MM.1S (cell line): ENCODE measurements at regions not wholly inside any gene's neighbourhood (a gene's known extent, or its start where the extent isn't known, plus 50 kb on each side); places are given as distances from the start of the nearest gene placed in this dataset.

Source experiments
- DNase-seq: peaks from one replicate; pipeline ENCODE4 v3.0.0-alpha.2; 2015
- H2AFZ ChIP-seq: fragments of 300-600 bp; sonication (generic); 2 replicates; pipeline ENCODE4 v1.6.0; 2016; ENCODE audit warnings: antibody characterized with exemption, low read length
- H3F3A ChIP-seq: fragments of 300-600 bp; sonication (generic); 2 replicates; pipeline ENCODE4 v1.6.1; 2016; ENCODE audit warnings: mild to moderate bottlenecking, antibody characterized with exemption, low read length, moderate library complexity, mixed read lengths; ENCODE audit not compliant: insufficient read depth
- H3K27ac ChIP-seq: fragments of 300-600 bp; sonication (generic); 2 replicates; pipeline ENCODE4 v1.5.1; 2016; ENCODE audit warnings: mild to moderate bottlenecking, low read length
- H3K27me3 ChIP-seq: fragments of 300-600 bp; sonication (generic); replicated peaks from 2 replicates; pipeline ENCODE4 v1.6.0; 2016; ENCODE audit warnings: low read length; ENCODE audit not compliant: insufficient read depth
- H3K36me3 ChIP-seq: fragments of 300-600 bp; sonication (generic); replicated peaks from 2 replicates; pipeline ENCODE4 v1.6.1; 2016; ENCODE audit warnings: mild to moderate bottlenecking, low read length, mixed read lengths; ENCODE audit not compliant: insufficient read depth
- H3K4me1 ChIP-seq: fragments of 300-600 bp; sonication (generic); 2 replicates; pipeline ENCODE4 v1.6.1; 2016; ENCODE audit warnings: low read length, mixed read lengths
- H3K4me2 ChIP-seq: fragments of 300-600 bp; sonication (generic); 2 replicates; pipeline ENCODE4 v1.6.0; 2016; ENCODE audit warnings: low read depth, low read length
- H3K4me3 ChIP-seq: fragments of 300-600 bp; sonication (generic); 2 replicates; pipeline ENCODE4 v1.5.1; 2016; ENCODE audit warnings: low read length, mixed read lengths
- H3K79me2 ChIP-seq: fragments of 300-600 bp; sonication (generic); 2 replicates; pipeline ENCODE4 v1.6.1; 2016; ENCODE audit warnings: mixed run types, low read length, mixed read lengths
- H3K9ac ChIP-seq: fragments of 300-600 bp; sonication (generic); 2 replicates; pipeline ENCODE4 v1.6.1; 2016; ENCODE audit warnings: low read length, mixed read lengths
- H3K9me2 ChIP-seq: fragments of 300-600 bp; sonication (generic); replicated peaks from 2 replicates; pipeline ENCODE4 v1.6.1; 2016; ENCODE audit warnings: mild to moderate bottlenecking, low read length, mixed read lengths; ENCODE audit not compliant: insufficient read depth
- H3K9me3 ChIP-seq: fragments of 300-600 bp; sonication (generic); replicated peaks from 2 replicates; pipeline ENCODE4 v1.6.1; 2016; ENCODE audit warnings: mild to moderate bottlenecking, low read length, mixed read lengths; ENCODE audit not compliant: insufficient read depth
- H4K20me1 ChIP-seq: fragments of 300-600 bp; sonication (generic); 2 replicates; pipeline ENCODE4 v1.6.1; 2016; ENCODE audit warnings: mild to moderate bottlenecking, low read length, moderate library complexity, mixed read lengths; ENCODE audit not compliant: insufficient read depth
- CTCF ChIP-seq: fragments of 300-600 bp; sonication (generic); IDR thresholded peaks from 2 replicates; pipeline ENCODE4 v1.5.1; 2016; ENCODE audit warnings: antibody characterized with exemption, low read length, mixed read lengths
- EZH2 ChIP-seq: fragments of 300-600 bp; sonication (generic); optimal IDR thresholded peaks from 2 replicates; pipeline ENCODE3; 2017; ENCODE audit warnings: low read depth, mild to moderate bottlenecking, antibody characterized with exemption, low read length, mixed read lengths
- EZH2phosphoT487 ChIP-seq: fragments of 300-600 bp; sonication (generic); IDR thresholded peaks from 2 replicates; pipeline ENCODE4 v1.6.1; 2018; ENCODE audit warnings: antibody characterized with exemption, low read length

GRCh38 chr2:37590119-37590571 lies 81.3 kb downstream of the CDC42EP3 start:
- Histone ChIP-seq H3K4me3 (no peak overlapping the region), H4K20me1 (no peaks in the 10 kb centered on the region), H3K27me3 (no peaks in the 10 kb centered on the region), H2AFZ (no peak overlapping the region), H3K4me2 (no peak overlapping the region), H3K9me3 (no peaks in the 10 kb centered on the region), H3K9ac (no peak overlapping the region), H3K4me1 (peaks cover 17% of the 10 kb centered on the region), H3K9me2 (no peaks in the 10 kb centered on the region), H3F3A (peaks cover 20% of the 10 kb centered on the region), H3K27ac (no peak overlapping the region), H3K36me3 (no peaks in the 10 kb centered on the region), H3K79me2 (no peaks in the 10 kb centered on the region)
- no peak for DNase-seq
- TF ChIP-seq EZH2phosphoT487 (no peak), CTCF (no peak), EZH2 (no peak)
